ENCODE measurements at regions not wholly inside any gene's neighbourhood (a gene's known extent, or its start where the extent isn't known, plus 50 kb on each side); places are given as distances from the start of the nearest gene placed in this dataset.

DNA sequence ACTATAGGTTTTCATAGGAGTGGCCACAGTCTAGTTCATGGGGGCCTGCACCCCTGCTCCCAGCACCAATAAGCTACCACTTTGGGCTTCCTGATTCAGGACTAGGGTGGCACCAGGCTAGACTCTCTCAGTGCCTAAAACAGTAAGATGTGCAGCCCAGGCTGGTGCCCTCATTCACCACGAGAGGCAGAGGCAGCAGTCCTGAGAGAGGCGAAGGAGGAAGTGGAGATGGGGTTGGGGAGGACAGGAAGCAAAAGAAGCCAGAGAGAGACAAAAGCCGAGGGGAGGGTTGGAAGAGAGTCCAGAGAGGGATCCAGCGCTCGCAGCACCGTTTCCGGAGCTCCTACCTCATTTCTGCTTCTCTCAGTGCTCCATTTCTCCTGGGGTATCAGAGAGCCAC is 180.9 kb downstream of the MED10 start:
- TF ChIP-seq CTCF (conservative IDR thresholded peaks at IDR 0.05; ENCODE audit: low read depth, low read length) (no peak), EZH2 (IDR thresholded peaks at IDR 0.05; ENCODE audit: low read length, unreplicated experiment) (no peak)

Data from PC-3 (cell line).